Stomach (tissue), 8 donors: ENCODE measurements at regions not wholly inside any gene's neighbourhood (a gene's known extent, or its start where the extent isn't known, plus 50 kb on each side); places are given as distances from the start of the nearest gene placed in this dataset.

Experiments
- DNase-seq, 2 donors: peaks; one replicate each; pipeline versions ENCODE4 v3.0.0 to v3.0.0-alpha.2; 2013 to 2019
- H3K27ac ChIP-seq, 5 donors: fragments of 200-600 bp in 4 of 5; sonication (generic) in 4 of 5; one replicate each; pipeline ENCODE4 v1.5.1; 2013 to 2019; ENCODE audit warnings: mild to moderate bottlenecking in 1 of 5, moderate library complexity in 1 of 5
- H3K27me3 ChIP-seq, 3 donors: fragments of 200-600 bp; sonication (generic); one replicate each; pipeline ENCODE4 v1.5.1; 2017 to 2019; ENCODE audit warnings: mixed run types in 1 of 3
- H3K36me3 ChIP-seq, 4 donors: fragments of 200-600 bp; sonication (generic); 1 replicate in 3 of 4; 2 replicates in 1 of 4; pipeline ENCODE4 v1.5.1; 2016 to 2019
- H3K4me1 ChIP-seq, 4 donors: fragments of 200-600 bp; sonication (generic); one replicate each; pipeline ENCODE4 v1.5.1; 2016 to 2019
- H3K4me3 ChIP-seq, 4 donors: fragments of 200-600 bp; sonication (generic) in 3 of 4; one replicate each; pipeline ENCODE4 v1.5.1; 2016 to 2019; ENCODE audit warnings: mild to moderate bottlenecking in 1 of 4
- H3K9me3 ChIP-seq, 4 donors: fragments of 200-600 bp; sonication (generic); one replicate each; pipeline ENCODE4 v1.5.1; 2016 to 2019
- CTCF ChIP-seq, 7 experiments: fragments of 450-650 bp in 4 of 7; fragments of 200-600 bp in 3 of 7; sonication (generic) in 3 of 7; IDR thresholded peaks; one replicate each; pipeline ENCODE4 v1.5.1; 2016 to 2019; ENCODE audit warnings: antibody characterized with exemption in 7 of 7, control low read depth in 2 of 7, mild to moderate bottlenecking in 1 of 7
- EP300 ChIP-seq: sonication (generic); formaldehyde crosslinking; IDR thresholded peaks from one replicate; pipeline ENCODE4 v1.6.1; 2017; ENCODE audit warnings: antibody characterized with exemption
- POLR2A ChIP-seq, 4 donors: fragments of 450-650 bp; IDR thresholded peaks; one replicate each; pipeline ENCODE4 v1.6.1; 2016; ENCODE audit warnings: antibody characterized with exemption in 4 of 4, control low read depth in 2 of 4, mild to moderate bottlenecking in 1 of 4, moderate library complexity in 1 of 4
- POLR2AphosphoS5 ChIP-seq, 3 donors: sonication (generic); formaldehyde crosslinking; IDR thresholded peaks; one replicate each; pipeline ENCODE4 v1.6.1; 2016; ENCODE audit warnings: antibody characterized with exemption in 3 of 3
- WGBS, 5 donors: extraction: QIAGEN DNeasy Blood & Tissue Kit in 3 of 5; methylation state at CpG; one replicate each; pipeline versions ENCODE4 v1.1.5 to v1.1.7; 2013 to 2018; 5-methylcytosine and 5-hydroxymethylcytosine counted together
- intact Hi-C: fragments of 100-400 bp; cut with DNase I; formaldehyde crosslinking; loops from one replicate; pipeline ENCODE4 v1.15.1; 2023; ENCODE audit warnings: low total_unique reads
- donor health status: healthy with polysubstance abuse.
- donor health status: Bipolar disorder and iron deficiency.
- donor health status: healthy.

DNA sequence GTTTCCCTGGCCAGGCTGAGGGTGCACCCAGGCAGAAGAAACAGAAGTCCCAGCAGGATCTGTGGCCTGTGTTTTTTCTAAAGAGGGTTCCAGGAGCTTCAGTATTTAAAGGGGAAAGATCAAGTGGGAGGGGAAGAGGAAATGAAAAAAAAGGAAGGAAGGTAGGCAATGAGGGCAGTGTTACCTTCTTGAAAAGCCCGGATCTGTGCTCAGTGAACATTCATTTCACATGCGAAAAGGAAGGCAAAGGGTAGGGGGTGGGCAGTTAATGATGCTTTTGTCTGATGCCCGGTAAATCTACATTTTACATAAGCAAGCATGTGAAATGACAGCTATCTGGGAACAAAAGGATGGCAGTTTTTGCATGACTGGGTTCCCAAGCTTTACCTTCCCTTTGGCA is 326.2 kb downstream of the UQCRFS1 start:
- peaks cover 0 to 37% (median 0%) of the 10 kb centered on the region in 3 donors for H3K27me3 ChIP-seq
- H3K9me3 ChIP-seq: no peaks in the 10 kb centered on the region
- WGBS, 5 donors: 39 to 47% (median 45%) methylated on average over 3 of the region's 3 CpGs
- H3K4me1 ChIP-seq: peaks cover 0 to 15% (median 6%) of the 10 kb centered on the region in 4 donors
- TF ChIP-seq POLR2A (IDR thresholded peaks at IDR 0.05) (no peak), EP300 (no peak), CTCF (IDR thresholded peaks at IDR 0.05) (no peak), POLR2AphosphoS5 (IDR thresholded peaks at IDR 0.05) (no peak)
- H3K36me3 ChIP-seq: no peaks in the 10 kb centered on the region
- intact Hi-C loops: no loop called here
- no peak overlapping the region for H3K27ac ChIP-seq
- DNase-seq: no peak
- no peak overlapping the region for H3K4me3 ChIP-seq

GRCh38 chr19:28885965-28886364 is 327.0 kb downstream of the UQCRFS1 start:
- DNase-seq: no peak
- intact Hi-C loops: no loop called here
- Histone ChIP-seq H3K27ac (peak overlapping the region in 1 of 5 donors; percentile 39), H3K27me3 (peaks cover 0 to 42% (median 0%) of the 10 kb centered on the region in 3 donors), H3K4me1 (peaks cover 0 to 20% (median 6%) of the 10 kb centered on the region in 4 donors), H3K36me3 (no peaks in the 10 kb centered on the region), H3K4me3 (no peak overlapping the region), H3K9me3 (no peaks in the 10 kb centered on the region)
- no peak for TF ChIP-seq POLR2A (IDR thresholded peaks at IDR 0.05)
- TF ChIP-seq POLR2AphosphoS5 (IDR thresholded peaks at IDR 0.05): no peak
- no peak for TF ChIP-seq CTCF (IDR thresholded peaks at IDR 0.05)
- TF ChIP-seq EP300: no peak
- WGBS, 5 donors: 24 to 45% (median 30%) methylated on average over 4 of the region's 4 CpGs

DNA sequence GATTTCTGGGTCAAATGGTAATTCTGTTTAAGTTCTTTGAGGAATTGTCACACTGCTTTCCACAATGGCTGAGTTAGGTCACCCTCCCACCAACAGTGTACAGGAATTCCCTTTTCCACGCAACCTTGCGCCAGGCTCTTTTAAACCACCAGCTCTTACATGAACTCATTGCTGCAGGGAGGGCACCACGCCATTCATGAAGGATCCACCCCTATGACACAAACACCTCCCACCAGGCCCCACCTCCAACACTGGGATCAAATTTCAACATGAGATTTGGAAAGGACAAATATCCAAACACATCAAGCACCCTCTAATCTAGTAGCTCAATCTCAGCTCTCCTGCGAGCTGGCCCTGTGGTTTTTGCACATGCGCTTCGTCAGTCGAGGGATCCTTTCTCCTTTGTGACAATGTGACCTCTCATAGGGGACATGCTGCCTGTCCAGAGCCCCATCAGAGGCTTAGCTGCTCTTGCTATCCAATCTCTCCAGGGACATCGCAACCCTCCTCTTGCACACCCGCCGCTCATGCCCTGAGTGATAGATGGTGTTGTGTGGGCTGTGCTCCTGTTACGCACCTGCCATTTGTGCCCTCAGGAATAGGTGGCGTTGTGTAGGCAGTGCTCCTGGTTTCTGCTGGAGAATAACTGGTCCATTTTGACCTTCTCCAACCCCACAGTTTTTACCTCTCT is 328.0 kb downstream of the UQCRFS1 start:
- no peaks in the 10 kb centered on the region for H3K9me3 ChIP-seq
- TF ChIP-seq CTCF (IDR thresholded peaks at IDR 0.05): no peak
- no peak for TF ChIP-seq POLR2A (IDR thresholded peaks at IDR 0.05)
- TF ChIP-seq POLR2AphosphoS5 (IDR thresholded peaks at IDR 0.05): no peak
- TF ChIP-seq EP300: no peak
- H3K4me1 ChIP-seq: peaks cover 0 to 28% (median 6%) of the 10 kb centered on the region in 4 donors
- no peaks in the 10 kb centered on the region for H3K36me3 ChIP-seq
- 57 to 69% (median 60%) methylated on average over 11 to 12 of the region's 12 CpGs for WGBS, 5 donors
- H3K27ac ChIP-seq: peak overlapping the region in 1 of 5 donors; percentile 5
- peaks cover 0 to 42% (median 0%) of the 10 kb centered on the region in 3 donors for H3K27me3 ChIP-seq
- DNase-seq: no peak
- intact Hi-C loops: no loop called here
- H3K4me3 ChIP-seq: no peak overlapping the region

DNA sequence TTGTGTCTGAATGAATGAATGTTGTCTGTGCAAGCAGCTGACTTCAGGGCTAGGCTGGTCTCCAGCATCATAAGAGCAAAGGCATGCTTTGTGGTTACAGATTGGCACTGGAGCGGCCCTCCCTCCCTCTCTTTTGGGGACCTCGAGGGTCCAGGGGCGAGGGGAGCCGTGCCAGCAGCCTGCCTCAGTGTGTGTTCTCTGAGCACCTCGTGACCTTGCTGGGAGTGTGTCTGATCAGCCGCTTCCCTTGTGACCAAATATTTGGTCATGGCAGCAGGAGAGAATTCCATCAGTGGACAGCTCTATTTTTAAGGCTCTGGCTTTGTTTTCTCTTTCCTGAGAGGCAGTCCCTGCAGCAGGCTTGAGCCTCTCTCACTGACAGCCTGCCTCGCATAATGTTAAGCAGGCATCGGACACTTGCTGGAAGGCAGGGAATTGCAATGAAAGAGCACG is 329.7 kb downstream of the UQCRFS1 start:
- Histone ChIP-seq H3K27me3 (peaks cover 0 to 29% (median 0%) of the 10 kb centered on the region in 3 donors), H3K9me3 (no peaks in the 10 kb centered on the region), H3K4me1 (peaks cover 0 to 36% (median 6%) of the 10 kb centered on the region in 4 donors), H3K4me3 (no peak overlapping the region), H3K27ac (peak overlapping the region in 2 of 5 donors; percentile 16 to 50), H3K36me3 (no peaks in the 10 kb centered on the region)
- intact Hi-C loops: no loop called here
- TF ChIP-seq POLR2A (IDR thresholded peaks at IDR 0.05) (no peak), POLR2AphosphoS5 (IDR thresholded peaks at IDR 0.05) (no peak), EP300 (no peak), CTCF (IDR thresholded peaks at IDR 0.05) (no peak)
- WGBS, 5 donors: 19 to 32% (median 23%) methylated on average over 6 to 9 of the region's 9 CpGs
- peak in 1 of 2 donors; percentile 41 for DNase-seq
